ENCODE measurements at regions not wholly inside any gene's neighbourhood (a gene's known extent, or its start where the extent isn't known, plus 50 kb on each side); places are given as distances from the start of the nearest gene placed in this dataset.
A peak's percentile ranks its signal among the peaks of the same experiment; 100 is the strongest.

DNA sequence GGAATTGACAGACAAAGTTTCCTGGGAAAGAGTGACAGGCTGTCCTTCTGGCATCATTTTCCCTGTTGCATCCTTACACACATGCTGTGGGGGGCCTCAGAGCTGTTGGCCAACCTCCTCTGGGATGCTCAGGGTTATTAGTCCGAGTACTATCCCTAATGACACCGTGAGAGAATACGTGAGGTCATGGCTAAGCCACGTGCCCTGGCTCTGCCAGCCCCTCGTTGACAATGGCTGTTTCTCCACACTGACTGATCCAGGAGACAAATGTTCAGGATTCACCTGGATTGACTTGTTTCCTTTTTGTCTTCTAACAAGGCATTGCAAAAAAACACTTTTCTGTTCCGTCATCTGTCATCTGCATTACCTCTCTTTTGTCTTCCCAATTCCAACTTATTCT is 604.6 kb downstream of the TFAP2A start:
- TF ChIP-seq, protein P1, sequence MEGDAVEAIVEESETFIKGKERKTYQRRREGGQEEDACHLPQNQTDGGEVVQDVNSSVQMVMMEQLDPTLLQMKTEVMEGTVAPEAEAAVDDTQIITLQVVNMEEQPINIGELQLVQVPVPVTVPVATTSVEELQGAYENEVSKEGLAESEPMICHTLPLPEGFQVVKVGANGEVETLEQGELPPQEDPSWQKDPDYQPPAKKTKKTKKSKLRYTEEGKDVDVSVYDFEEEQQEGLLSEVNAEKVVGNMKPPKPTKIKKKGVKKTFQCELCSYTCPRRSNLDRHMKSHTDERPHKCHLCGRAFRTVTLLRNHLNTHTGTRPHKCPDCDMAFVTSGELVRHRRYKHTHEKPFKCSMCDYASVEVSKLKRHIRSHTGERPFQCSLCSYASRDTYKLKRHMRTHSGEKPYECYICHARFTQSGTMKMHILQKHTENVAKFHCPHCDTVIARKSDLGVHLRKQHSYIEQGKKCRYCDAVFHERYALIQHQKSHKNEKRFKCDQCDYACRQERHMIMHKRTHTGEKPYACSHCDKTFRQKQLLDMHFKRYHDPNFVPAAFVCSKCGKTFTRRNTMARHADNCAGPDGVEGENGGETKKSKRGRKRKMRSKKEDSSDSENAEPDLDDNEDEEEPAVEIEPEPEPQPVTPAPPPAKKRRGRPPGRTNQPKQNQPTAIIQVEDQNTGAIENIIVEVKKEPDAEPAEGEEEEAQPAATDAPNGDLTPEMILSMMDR (conservative IDR thresholded peaks at IDR 0.05): no peak

More for the DNA sequence above, 604.6 kb downstream of the TFAP2A start:
- H3K23ac ChIP-seq (ENCODE audit: insufficient read length, low read depth, low read length): no peak overlapping the region
- no peak overlapping the region for H3K14ac ChIP-seq (ENCODE audit: insufficient read depth, low read length)
- Mint-ChIP-seq H3K27ac (peak overlapping the region in 1 of 3 experiments; percentile 97; a peak in 2 of 7 replicates), H3K4me1 (peaks cover 7% of the 10 kb centered on the region in 2 experiments), H3K36me3 (ENCODE audit: insufficient read depth in 1 of 3, low read depth in 3 of 3) (peaks cover 0 to 1% (median 0%) of the 10 kb centered on the region in 3 experiments; a peak in 1 of 7 replicates), H3K4me3 (peak overlapping the region in 1 of 2 experiments; percentile 71; a peak in 2 of 5 replicates), H3K9me3 (peaks cover 0 to 3% of the 10 kb centered on the region in 2 experiments; a peak in 2 of 5 replicates), H3K27me3 (ENCODE audit: low read depth) (no peaks in the 10 kb centered on the region)
- H3K79me2 ChIP-seq (ENCODE audit: insufficient read depth, low read length): no peaks in the 10 kb centered on the region
- H3K56ac ChIP-seq (ENCODE audit: insufficient read length, low read depth, low read length): no peak overlapping the region
- peak overlapping the region; percentile 8 for H3K4me2 ChIP-seq (ENCODE audit: insufficient read depth, insufficient read length, low read length)
- H2AK5ac ChIP-seq (ENCODE audit: insufficient read length, low read length): no peak overlapping the region
- peak overlapping the region; percentile 36 for H2AFZ ChIP-seq (ENCODE audit: low read length)
- no peak overlapping the region for H3K9ac ChIP-seq (ENCODE audit: extremely low read depth, insufficient read length, low read length)
- H4K5ac ChIP-seq (ENCODE audit: insufficient read length, low read depth, low read length): no peak overlapping the region
- H2BK12ac ChIP-seq (ENCODE audit: insufficient read length, low read depth, low read length): no peak overlapping the region
- no peak for DNase-seq
- H2BK120ac ChIP-seq (ENCODE audit: low read depth, low read length, poor library complexity, severe bottlenecking): no peak overlapping the region
- H3K9me3 ChIP-seq (ENCODE audit: control insufficient read depth, low read depth, low read length): no peaks in the 10 kb centered on the region
- WGBS (ENCODE audit: extremely low coverage, insufficient read length, low lambda C conversion rate): no CpG with 5 or more reads among the region's 6 CpGs
- H2BK20ac ChIP-seq (ENCODE audit: low read depth, low read length, poor library complexity, severe bottlenecking): no peak overlapping the region
- no peaks in the 10 kb centered on the region for H3K23me2 ChIP-seq (ENCODE audit: insufficient read length, low read depth, low read length, poor library complexity, severe bottlenecking)
- no peak overlapping the region for H2BK5ac ChIP-seq (ENCODE audit: insufficient read length, low read length)
- H3K27me3 ChIP-seq (ENCODE audit: insufficient read depth, low read length): no peaks in the 10 kb centered on the region
- no peaks in the 10 kb centered on the region; the same call in 1 of the 2 replicates for H3K4me1 ChIP-seq (ENCODE audit: insufficient read depth, low read length)
- H3T11ph ChIP-seq (ENCODE audit: low read length): no peak overlapping the region
- H4K8ac ChIP-seq (replicated peaks; ENCODE audit: insufficient read length, low read depth, low read length): no peak overlapping the region
- no peak overlapping the region for H3K4ac ChIP-seq (ENCODE audit: low read depth, low read length)
- H3K27ac ChIP-seq (ENCODE audit: insufficient read length, low read depth, low read length): no peak overlapping the region
- H3K18ac ChIP-seq (ENCODE audit: insufficient read length, low read depth, low read length): no peak overlapping the region
- H4K20me1 ChIP-seq (ENCODE audit: control insufficient read depth, insufficient read depth, insufficient read length): no peaks in the 10 kb centered on the region
- no peak overlapping the region for H2BK15ac ChIP-seq (ENCODE audit: low read depth, low read length)
- H4K91ac ChIP-seq (ENCODE audit: insufficient read length, low read depth, low read length): no peak overlapping the region
- no peaks in the 10 kb centered on the region for H3K79me1 ChIP-seq (ENCODE audit: insufficient read depth, low read depth, low read length, poor library complexity, severe bottlenecking)

Data from H9 (cell line).